GM21360 (cell line): ENCODE measurements at regions not wholly inside any gene's neighbourhood (a gene's known extent, or its start where the extent isn't known, plus 50 kb on each side); places are given as distances from the start of the nearest gene placed in this dataset.
A peak's percentile ranks its signal among the peaks of the same experiment; 100 is the strongest.

Experiments used
- ATAC-seq: cut with Tn5 transposase; IDR thresholded peaks from one replicate; pipeline ENCODE4 v1.9.1; 2021; ENCODE audit warnings: mild to moderate bottlenecking, moderate library complexity; ENCODE audit not compliant: unreplicated experiment

DNA sequence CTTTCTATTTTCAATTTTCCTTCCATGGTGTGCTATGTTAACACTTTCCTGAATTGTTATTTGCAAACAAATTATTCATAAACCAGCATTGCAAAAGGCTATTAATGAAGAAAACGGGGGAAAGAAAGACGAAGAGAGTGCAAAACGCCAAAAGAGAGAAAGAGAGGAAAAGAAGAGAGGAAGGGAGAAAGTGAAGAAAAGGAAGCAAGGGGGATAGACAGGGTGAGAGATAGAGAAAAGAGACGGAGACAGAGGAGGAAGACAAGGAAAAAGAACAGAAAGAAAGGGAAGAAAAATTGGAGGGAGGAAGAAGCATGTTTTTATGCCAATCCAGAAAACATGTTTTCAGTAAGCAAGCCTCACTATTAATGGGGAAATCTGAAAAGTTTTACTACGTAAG lies 310.6 kb downstream of the TFEC start:
- no peak for ATAC-seq

DNA sequence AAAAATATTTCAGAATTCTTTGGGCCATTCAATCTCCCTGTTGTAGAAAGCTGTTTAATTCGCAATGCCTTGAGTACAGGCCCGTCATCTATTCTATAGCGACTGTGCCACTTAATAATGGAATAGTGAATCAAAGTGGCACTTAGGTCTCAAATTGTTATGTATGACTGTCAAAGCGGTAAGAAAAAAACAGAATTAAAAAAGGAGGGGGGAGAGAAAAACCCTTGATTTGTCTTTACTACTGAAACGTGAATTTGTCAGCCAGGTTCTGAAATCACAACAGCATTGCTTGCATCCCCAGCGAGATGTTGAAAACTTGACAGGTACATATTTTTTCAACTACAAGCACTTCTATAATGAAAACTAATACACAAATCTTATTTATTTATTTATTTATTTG lies 320.9 kb downstream of the TFEC start:
- ATAC-seq: no peak

DNA sequence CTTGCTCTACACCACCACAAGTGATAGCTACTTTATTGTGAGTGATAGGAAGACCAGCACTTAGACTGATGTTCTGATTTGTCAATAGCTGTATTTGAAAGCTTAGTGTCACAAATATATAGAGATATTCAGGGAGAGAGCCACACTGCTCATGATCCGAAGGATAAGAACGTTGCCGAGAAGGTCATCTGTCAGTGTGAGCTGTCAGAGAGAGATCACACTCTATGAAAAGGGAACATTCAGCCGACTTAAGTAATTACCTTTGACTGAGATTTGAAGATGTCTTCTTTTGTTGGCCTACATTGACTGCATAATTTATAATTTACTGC lies 322.6 kb downstream of the TFEC start:
- no peak for ATAC-seq

DNA sequence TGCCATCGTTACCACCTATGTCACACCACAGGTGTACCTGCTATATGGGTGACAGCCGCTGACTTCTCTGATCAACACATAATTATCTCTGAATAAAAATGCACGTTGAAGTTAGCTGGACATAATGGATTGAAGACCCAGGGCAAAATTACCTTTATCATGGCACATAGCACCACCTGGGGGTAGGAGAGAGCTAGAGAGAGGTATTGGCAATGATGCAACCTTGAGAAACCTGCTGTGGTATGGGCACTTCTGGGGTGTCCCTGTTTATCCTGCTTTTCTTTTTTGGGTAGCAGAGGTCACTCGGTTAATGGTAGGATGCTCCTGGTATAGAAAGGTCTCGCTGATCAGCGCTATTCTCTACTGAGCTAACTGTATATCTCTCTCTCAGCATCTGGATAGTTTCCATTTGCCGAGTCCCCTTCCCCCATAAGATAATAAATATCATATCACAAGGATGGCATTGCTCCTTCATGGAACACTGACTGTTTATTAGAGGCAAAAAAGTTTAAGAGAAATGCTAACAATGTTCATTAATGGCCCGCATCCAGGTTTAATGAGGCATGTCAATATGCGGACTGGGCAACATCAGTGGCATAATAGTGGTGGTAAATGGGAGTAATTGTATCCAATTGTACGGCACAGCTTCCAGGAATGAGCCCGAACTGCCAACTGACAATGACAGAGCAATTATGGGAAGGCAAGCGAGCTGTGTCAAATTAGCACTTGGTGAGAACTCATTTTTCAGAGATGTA lies 323.1 kb downstream of the TFEC start:
- no peak for ATAC-seq

DNA sequence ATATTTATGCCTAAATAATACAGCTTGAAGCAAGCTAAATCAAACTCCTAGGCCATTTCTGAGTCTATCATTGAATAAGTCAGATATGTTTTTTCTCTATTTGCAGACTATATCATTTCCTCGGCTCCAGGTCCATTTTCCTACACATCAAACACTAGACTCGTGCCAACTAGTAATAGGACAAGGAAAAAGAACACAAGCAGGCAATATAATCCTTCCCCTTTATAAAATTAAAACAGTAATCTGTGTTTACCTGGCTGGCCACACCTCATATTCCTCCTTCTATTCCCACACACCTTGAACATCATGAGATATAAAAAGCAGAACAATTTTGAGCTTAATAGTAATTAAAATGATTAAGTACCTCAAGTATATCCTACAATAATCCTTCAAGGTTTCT lies 325.7 kb downstream of the TFEC start:
- no peak for ATAC-seq

DNA sequence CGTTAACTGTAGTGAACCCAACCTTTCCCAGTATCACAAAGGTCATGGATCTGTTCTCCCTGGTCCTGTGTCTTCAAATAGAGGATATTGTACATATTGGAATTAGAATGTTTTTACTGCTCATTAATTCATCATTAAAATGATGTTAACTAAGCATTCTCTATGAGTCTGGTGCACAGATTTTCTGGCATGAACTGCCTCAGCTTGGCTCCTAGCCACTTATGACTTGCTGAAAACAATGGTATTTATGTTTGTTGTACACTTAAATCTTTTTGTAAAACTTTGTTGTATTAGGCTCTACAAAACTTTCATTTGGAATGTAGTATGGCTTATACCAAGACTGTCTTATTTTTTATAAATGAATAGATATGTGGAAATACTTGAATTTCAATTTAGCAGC lies 329.4 kb downstream of the TFEC start:
- no peak for ATAC-seq

DNA sequence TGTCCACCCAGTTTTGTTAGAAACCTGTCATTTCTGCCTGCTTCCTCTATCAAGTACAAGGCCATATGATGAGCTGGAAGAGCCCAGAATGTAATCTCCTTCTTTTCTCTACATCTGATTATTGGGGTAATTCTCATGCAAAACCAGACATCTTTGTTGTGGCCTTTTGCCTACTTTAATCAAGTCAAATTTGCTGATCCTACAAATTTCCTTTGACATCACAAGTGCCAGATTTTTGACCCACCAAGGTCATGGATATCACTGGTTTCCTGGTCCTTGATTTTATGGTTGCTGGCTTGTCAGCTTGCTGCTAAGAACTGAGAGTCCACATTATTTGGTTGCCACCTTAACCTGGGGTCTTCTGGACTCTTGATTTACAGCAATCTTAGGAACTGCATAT lies 336.1 kb downstream of the TFEC start:
- no peak for ATAC-seq

DNA sequence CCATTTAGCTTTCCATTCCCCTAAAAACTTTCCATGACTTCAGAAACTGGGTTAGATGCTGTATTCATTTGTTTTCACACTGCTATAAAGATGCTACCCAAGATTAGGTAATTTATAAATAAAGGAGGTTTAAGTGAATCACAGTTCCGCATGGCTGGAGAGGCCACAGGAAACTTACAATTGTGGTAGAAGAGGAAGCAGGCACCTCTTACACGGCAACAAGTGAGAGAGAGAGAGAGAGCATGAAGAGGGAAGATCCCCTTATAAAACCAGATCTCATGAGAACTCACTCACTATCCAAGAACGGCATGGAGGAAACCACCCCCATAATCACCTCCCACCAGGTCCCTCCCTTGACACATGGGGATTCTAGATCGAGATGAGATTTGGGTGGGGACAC lies 336.8 kb downstream of the TFEC start:
- ATAC-seq: no peak

DNA sequence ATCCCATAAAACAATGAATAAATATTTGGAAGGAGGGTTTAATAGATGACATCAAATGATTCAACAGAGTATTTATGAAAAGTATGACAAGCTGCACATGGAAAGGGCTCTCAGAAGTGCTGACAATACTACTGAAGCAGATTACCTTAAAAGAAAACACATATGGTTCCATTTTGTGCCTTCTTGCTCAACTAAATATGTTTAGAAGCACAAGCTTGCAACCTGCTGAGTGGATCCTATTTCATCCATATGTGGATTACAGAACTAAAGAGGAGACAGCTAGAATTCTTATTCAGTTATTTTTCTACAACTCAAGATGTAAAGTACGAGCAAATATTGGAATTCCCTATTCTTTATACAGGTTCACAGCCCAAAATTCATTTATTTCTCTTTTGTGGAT lies 340.6 kb downstream of the TFEC start:
- no peak for ATAC-seq

DNA sequence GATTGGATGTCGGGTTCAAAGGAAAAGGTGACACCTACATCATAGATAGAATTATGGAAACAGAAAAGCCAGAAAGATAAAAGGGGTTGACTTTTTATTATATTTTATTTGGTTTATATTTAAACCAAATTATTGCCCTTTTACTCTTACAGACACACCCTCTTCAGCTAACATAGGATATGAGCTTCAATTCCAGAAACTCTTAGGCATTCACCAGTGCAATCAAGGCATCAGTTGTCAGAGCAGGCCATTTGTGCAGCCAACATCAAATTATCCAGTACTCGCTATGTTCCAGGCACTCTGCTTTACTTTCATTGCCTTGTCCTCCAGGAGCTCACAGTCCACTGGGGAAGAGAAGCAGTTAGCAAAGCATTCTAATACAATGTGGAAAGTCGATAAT lies 347.5 kb downstream of the TFEC start:
- ATAC-seq: no peak

DNA sequence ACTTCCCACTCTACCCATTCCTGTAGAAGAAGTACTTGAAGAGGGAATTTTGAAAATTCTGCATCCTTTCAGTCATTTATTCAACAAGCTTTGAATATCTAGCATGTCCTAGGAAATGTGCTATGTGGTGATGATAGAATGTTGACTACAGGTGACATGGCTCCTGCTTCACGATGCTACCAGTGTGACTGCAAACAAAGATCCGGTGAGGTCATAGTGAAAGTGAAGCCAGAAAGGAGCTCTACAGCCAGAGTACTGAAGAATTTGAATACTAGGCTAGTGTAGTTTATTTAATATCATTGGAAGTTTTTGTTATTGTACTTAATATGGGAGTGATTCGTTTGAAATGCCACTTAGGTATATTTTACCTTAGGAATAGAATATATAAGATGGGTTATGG lies 348.1 kb downstream of the TFEC start:
- peak; percentile 65 for ATAC-seq

DNA sequence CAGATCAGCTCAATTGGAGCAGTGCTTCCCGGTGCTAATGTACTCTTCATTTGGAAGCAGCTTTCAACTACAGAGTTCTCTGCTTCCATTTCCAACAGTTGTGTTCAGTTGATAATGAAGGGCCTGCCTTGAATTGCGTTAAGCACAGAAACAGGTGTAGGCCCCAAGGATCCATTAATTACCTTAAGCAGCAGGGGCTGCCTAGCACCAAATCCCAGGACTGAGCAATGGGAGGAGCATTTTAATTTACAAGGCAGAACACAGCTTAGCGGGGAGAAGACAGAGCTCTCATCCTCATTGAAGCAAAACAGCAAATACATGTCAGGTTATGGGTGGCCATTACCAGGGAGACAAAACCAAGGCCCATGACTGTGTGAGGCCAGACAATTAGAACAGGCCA lies 349.6 kb downstream of the TFEC start:
- ATAC-seq: no peak

DNA sequence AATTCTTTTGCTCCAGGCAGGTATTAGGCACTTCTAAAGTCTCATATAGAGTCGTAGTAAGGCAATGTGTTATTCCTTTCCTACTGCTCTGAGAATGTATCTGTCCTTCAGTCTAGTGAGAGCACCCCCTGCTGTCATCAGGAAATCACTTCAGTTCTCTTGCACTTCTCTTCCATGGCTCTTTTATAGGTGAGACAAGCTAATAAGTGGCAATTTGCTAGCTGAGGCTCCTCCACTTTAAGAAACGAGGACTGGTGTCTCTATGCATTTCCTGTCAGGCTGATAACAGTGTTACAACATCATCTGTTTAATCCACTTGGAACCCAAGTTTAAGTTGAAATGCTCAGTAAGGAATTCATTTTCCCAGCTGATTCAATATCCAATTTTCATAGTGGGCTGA lies 350.6 kb downstream of the TFEC start:
- peak; percentile 75 for ATAC-seq

DNA sequence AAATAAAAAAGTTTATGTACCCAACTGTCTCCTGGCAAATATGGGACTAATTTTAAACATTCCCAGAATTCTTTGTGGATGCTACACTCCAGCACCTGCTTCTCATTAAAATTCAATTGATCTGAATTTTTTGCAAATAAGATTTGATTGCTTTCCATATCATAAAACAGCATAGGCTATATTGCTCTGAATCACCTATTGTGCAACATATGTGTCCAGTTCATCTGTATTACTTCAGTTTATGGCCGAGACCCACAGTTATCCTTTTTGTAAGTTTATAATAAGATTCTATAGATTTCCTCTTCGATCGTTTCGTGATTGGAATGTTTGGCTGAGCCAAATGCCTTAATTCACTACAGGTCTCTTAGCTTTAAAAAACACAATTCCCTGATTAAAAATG lies 351.1 kb downstream of the TFEC start:
- ATAC-seq: no peak

DNA sequence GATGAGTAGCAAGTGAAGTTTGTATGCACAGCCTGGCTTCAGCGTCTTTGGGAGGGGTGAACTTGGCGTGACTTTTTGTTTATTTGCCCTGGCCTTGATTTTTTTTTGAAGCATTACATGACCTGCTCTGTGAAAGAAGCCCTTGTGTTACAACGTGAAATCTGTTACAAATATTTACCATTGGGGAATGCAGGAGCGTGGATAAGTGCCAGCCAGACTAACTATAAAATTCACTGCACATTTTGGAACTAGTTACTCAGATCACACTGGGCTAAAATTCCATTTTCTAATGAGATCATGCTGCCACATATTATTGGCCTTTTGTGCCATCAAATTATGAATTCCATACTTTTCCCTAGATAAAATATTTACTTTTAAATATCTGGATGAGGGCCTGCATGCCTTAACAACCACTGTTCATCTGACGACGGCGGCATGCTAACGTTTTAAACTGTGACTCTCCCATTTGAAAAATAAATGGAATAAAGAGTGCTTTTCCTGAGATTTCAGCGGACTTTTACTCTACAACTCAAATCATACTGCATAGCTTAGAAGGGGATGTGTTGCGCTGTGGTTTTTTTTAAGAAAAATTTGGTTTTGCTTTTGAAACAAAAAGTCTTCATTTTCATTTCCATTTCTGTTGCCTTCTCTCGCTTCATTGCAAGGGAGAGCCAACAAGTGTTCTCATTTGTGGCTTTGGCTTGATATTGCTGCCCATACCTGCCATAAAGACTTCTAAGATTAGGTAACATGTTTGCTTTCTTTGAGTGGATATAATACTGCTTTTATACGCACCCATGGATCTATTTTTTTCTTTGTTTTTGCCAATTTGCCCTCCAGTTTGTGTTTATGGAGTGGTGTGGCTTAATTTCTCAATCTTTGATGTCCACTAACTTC lies 352.2 kb downstream of the TFEC start:
- ATAC-seq: no peak

DNA sequence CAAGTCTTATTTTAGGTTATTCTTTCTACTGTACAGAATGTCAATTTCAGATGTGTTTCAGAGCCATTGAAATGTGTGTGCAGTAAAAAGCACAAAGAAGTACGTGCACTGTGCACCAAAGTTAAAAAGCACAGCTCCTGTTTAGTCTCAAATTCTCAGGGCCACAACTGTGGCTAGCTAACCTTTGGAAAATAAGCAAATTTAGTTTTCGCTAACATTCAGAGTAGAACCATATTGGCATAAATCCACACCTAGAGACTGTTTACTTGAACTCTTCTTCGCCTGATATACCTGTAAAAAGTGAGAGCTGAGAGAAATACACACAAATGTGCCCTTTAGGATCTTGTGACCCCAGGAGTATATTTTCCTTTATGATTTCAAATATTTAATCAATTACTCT lies 353.9 kb downstream of the TFEC start:
- no peak for ATAC-seq

DNA sequence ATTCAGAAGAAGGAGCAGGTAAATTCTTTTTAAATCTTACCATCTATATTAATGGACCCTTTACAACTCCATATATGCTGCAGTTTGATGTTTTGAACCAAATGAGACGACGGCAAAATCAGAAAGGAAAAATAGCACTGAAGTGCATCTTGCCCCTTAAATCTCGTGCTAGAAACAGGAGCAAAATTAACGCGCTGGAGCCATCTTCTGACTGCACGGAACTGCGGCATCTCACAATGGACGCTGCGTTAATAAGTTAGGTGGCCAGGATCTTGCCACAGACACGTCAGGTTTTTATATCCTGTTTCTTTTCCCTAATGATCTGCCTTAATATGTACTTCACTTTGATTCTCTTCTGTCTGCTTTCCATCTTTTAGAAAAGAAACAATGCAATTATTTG lies 354.5 kb downstream of the TFEC start:
- no peak for ATAC-seq

DNA sequence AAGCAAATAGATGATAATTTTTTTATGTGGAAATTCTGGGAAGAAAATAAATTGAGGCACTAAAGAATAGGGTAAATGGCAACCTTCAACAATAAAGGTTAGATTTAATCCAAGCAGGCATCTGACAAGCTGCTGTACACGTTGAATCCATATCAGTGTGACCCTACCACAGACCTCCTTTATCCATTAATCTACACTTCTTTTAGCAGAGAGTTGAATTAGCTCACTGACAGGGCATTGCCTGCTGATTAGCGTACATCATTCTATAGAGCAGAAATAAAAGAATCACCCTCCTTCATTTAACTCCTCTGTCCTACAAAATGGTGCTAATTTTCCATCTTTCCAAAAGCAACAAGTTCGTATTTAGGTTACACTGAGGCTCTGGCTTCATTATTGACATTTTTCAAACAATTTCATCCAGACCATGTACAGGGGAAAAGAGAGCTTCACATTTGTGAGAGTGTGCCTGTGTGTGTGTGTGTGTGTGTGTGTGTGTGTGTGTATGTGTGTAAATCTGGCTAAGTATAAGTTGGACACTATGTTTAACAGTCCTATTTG lies 356.0 kb downstream of the TFEC start:
- no peak for ATAC-seq

DNA sequence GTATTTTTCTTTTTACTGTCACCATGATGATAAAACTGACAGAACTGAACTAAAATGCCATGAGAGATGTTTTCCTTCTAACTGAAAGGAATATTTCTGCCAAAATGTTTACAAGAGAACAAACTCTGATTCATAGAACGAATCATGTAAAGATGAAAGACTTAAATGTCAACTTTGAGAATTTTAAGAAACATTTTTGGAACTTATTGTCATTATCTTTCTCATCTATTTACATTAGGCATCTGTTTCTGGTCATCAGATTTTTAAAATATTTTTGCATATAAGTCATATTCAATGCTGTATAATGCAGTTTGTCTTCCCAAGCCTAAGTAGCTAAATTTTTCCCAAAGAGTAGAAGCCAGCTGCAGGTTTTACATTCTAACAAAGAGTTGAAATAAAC lies 358.5 kb downstream of the TFEC start:
- no peak for ATAC-seq

DNA sequence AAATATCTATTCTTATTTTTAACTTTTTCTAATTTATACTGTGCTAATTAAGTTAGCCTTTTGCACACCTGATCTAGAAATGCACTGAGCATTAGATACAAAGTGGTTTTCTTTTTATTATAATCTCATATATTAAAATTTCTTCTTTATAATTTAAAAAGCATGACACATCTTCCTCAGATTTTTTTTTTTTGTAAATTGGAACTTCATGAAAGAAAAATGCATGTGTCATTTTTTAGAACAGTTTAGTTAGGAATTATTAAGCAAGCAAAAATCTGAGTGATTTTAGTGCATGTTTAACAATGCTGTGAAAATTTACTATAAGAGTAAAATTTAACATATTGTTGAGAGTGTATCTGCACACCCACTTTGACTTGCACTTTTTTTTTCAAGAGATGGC lies 367.9 kb downstream of the TFEC start:
- ATAC-seq: no peak

DNA sequence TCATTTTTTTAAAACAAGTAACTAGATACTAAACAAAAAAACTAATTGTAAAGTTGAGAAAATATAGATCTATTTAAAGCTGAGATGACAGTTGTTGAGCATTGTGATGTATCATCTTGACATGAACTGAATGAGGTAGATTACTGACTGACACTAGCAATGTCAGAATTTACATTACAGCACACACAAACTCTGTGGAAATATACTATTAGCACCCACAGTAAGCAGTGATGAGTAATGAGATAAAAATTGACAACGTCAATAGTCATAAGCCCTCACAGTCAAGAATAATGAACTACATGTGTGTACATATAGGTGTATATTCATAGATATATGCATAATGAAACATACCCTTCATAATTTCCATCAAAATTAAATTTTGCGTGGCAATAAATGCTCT lies 368.4 kb downstream of the TFEC start:
- no peak for ATAC-seq

DNA sequence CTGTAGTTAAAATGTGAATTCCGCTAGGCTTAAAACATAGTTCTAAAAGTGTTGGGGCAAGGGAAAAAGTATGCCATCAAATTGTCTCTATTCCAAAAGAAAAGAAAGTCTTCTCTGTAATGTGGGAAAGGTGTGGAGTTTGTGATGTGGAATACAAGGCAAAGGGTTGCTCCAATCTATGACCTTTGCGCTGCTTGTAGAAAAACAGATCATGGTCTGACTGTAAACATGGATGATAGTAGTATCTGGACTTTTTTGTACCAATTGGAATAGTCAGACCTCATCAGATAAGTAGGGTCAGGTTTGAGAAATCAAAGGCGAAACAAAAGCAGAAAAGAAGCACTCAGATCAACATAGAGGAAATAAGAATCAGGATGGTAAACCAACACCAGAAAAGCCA lies 372.3 kb downstream of the TFEC start:
- ATAC-seq: no peak
